ENCODE measurements at regions not wholly inside any gene's neighbourhood (a gene's known extent, or its start where the extent isn't known, plus 50 kb on each side); places are given as distances from the start of the nearest gene placed in this dataset.

GRCh38 chr22:27201276-27201675 lies 543.9 kb downstream of the MIAT start:
- TF ChIP-seq CTCF (IDR thresholded peaks at IDR 0.05; ENCODE audit: low read depth, low read length) (no peak), POLR2A (IDR thresholded peaks at IDR 0.05; ENCODE audit: extremely low read depth, insufficient read length) (no peak), MAX (IDR thresholded peaks at IDR 0.05; ENCODE audit: low read depth, low read length) (no peak)

Measured in NB4 (cell line).